ENCODE measurements at regions not wholly inside any gene's neighbourhood (a gene's known extent, or its start where the extent isn't known, plus 50 kb on each side); places are given as distances from the start of the nearest gene placed in this dataset.

GRCh38 chr10:3548702-3549101, 236.3 kb downstream of the KLF6 start:
- Histone ChIP-seq H3K27me3 (no peaks in the 10 kb centered on the region), H3K9me3 (peaks cover 0 to 13% (median 0%) of the 10 kb centered on the region in 12 donors), H3K4me3 (no peak overlapping the region), H3K36me3 (no peaks in the 10 kb centered on the region), H3K4me1 (peaks cover 0 to 7% (median 0%) of the 10 kb centered on the region in 12 donors), H3K27ac (peak overlapping the region in 2 of 12 donors; percentile 8 to 62)
- TF ChIP-seq CTCF (IDR thresholded peaks at IDR 0.05): no peak
- no peak for TF ChIP-seq POLR2A (IDR thresholded peaks at IDR 0.05)
- no peak for ATAC-seq
- intact Hi-C loops (cut with DNase I): no loop called here
- 97 to 100% (median 99%) methylated on average over 1 of the region's 1 CpG for WGBS, 4 donors
- DNase-seq: no peak

GRCh38 chr10:3548076-3548475, 236.9 kb downstream of the KLF6 start:
- Histone ChIP-seq H3K9me3 (peaks cover 0 to 13% (median 0%) of the 10 kb centered on the region in 12 donors), H3K27me3 (no peaks in the 10 kb centered on the region), H3K27ac (peak overlapping the region in 1 of 12 donors; percentile 62), H3K4me3 (no peak overlapping the region), H3K4me1 (peaks cover 0 to 7% (median 0%) of the 10 kb centered on the region in 12 donors), H3K36me3 (no peaks in the 10 kb centered on the region)
- ATAC-seq (no peak), DNase-seq (no peak)
- intact Hi-C loops (cut with DNase I): no loop called here
- TF ChIP-seq CTCF (IDR thresholded peaks at IDR 0.05): no peak
- TF ChIP-seq POLR2A (IDR thresholded peaks at IDR 0.05): no peak
- 74 to 79% (median 76%) methylated on average over 7 of the region's 7 CpGs for WGBS, 4 donors

- WGBS, 4 donors: 91 to 93% (median 92%) methylated on average over 4 of the region's 4 CpGs
Observed at GRCh38 chr10:3544561-3544960, 240.4 kb downstream of the KLF6 start.

GRCh38 chr10:3542185-3542611, 242.8 kb downstream of the KLF6 start:
- H3K27ac ChIP-seq: peak overlapping the region in 1 of 12 donors; percentile 52
- intact Hi-C loops (cut with DNase I): no loop called here
- TF ChIP-seq CTCF (IDR thresholded peaks at IDR 0.05) (no peak), POLR2A (IDR thresholded peaks at IDR 0.05) (no peak)
- DNase-seq: no peak
- ATAC-seq: no peak
- H3K4me1 ChIP-seq: peaks cover 0 to 13% (median 0%) of the 10 kb centered on the region in 12 donors
- no peaks in the 10 kb centered on the region for H3K36me3 ChIP-seq
- no peaks in the 10 kb centered on the region for H3K27me3 ChIP-seq
- H3K4me3 ChIP-seq: no peak overlapping the region
- 85 to 90% (median 87%) methylated on average over 4 to 5 of the region's 5 CpGs for WGBS, 4 donors
- H3K9me3 ChIP-seq: peaks cover 0 to 3% (median 0%) of the 10 kb centered on the region in 12 donors

More at GRCh38 chr10:3544561-3544960, 240.4 kb downstream of the KLF6 start:
- H3K27me3 ChIP-seq: no peaks in the 10 kb centered on the region
- no peak overlapping the region for H3K27ac ChIP-seq
- H3K9me3 ChIP-seq: peaks cover 0 to 13% (median 0%) of the 10 kb centered on the region in 12 donors
- H3K4me3 ChIP-seq: no peak overlapping the region
- ATAC-seq: no peak
- intact Hi-C loops (cut with DNase I): no loop called here
- peaks cover 0 to 7% (median 0%) of the 10 kb centered on the region in 12 donors for H3K4me1 ChIP-seq
- DNase-seq: no peak
- no peaks in the 10 kb centered on the region for H3K36me3 ChIP-seq
- TF ChIP-seq POLR2A (IDR thresholded peaks at IDR 0.05) (no peak), CTCF (IDR thresholded peaks at IDR 0.05) (no peak)

All from heart left ventricle (tissue), 16 donors.